H1 (cell line): ENCODE measurements at regions not wholly inside any gene's neighbourhood (a gene's known extent, or its start where the extent isn't known, plus 50 kb on each side); places are given as distances from the start of the nearest gene placed in this dataset.

Experiments used
- TF ChIP-seq, protein P1 (sequence below): fragments of 300-600 bp; sonication (generic); IDR thresholded peaks from 2 replicates; pipeline ENCODE4 v1.7.1; 2012; ENCODE audit warnings: low read length, moderate library complexity, mild to moderate bottlenecking, inconsistent platforms; ENCODE audit not compliant: insufficient replicate concordance

DNA sequence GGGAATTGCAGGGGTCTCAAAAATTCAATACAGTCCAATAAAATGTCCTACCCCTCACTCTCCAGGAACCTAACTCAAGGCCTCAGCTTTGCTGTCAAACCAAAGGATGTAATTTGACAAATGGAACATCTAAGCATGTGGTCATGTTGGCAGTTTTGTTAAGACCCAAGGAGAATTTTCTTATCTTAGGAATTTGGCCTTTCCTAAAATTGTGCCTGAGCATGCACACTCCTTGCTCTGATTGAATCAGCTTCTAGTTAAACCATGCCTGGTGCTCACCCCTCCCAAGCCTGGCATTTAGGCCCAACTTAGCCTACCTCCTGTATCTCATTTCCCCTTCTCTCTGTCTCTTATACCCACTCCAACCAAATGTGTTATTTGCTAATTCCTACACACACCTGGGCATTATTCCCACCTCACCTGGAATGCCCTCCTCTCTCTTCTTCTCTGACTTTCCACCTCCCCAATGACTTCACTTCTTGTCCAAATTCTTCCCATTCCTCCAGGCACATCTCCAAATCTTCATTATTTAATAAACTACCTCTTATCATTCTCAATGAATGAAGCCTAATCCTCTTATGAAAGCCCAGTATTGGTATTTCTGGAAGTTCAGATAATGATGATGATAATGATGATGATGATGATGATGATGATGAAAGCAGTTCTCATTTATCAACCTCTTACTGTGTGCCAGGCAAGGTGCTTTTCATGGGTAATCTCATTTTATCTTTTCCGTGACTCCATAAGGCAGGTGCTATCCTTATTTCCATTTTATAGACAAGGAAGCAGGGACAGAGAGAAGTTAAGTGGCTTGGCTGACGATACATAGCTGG lies 178.0 kb upstream of the IRX6 start (continued):
- TF ChIP-seq, protein P1, sequence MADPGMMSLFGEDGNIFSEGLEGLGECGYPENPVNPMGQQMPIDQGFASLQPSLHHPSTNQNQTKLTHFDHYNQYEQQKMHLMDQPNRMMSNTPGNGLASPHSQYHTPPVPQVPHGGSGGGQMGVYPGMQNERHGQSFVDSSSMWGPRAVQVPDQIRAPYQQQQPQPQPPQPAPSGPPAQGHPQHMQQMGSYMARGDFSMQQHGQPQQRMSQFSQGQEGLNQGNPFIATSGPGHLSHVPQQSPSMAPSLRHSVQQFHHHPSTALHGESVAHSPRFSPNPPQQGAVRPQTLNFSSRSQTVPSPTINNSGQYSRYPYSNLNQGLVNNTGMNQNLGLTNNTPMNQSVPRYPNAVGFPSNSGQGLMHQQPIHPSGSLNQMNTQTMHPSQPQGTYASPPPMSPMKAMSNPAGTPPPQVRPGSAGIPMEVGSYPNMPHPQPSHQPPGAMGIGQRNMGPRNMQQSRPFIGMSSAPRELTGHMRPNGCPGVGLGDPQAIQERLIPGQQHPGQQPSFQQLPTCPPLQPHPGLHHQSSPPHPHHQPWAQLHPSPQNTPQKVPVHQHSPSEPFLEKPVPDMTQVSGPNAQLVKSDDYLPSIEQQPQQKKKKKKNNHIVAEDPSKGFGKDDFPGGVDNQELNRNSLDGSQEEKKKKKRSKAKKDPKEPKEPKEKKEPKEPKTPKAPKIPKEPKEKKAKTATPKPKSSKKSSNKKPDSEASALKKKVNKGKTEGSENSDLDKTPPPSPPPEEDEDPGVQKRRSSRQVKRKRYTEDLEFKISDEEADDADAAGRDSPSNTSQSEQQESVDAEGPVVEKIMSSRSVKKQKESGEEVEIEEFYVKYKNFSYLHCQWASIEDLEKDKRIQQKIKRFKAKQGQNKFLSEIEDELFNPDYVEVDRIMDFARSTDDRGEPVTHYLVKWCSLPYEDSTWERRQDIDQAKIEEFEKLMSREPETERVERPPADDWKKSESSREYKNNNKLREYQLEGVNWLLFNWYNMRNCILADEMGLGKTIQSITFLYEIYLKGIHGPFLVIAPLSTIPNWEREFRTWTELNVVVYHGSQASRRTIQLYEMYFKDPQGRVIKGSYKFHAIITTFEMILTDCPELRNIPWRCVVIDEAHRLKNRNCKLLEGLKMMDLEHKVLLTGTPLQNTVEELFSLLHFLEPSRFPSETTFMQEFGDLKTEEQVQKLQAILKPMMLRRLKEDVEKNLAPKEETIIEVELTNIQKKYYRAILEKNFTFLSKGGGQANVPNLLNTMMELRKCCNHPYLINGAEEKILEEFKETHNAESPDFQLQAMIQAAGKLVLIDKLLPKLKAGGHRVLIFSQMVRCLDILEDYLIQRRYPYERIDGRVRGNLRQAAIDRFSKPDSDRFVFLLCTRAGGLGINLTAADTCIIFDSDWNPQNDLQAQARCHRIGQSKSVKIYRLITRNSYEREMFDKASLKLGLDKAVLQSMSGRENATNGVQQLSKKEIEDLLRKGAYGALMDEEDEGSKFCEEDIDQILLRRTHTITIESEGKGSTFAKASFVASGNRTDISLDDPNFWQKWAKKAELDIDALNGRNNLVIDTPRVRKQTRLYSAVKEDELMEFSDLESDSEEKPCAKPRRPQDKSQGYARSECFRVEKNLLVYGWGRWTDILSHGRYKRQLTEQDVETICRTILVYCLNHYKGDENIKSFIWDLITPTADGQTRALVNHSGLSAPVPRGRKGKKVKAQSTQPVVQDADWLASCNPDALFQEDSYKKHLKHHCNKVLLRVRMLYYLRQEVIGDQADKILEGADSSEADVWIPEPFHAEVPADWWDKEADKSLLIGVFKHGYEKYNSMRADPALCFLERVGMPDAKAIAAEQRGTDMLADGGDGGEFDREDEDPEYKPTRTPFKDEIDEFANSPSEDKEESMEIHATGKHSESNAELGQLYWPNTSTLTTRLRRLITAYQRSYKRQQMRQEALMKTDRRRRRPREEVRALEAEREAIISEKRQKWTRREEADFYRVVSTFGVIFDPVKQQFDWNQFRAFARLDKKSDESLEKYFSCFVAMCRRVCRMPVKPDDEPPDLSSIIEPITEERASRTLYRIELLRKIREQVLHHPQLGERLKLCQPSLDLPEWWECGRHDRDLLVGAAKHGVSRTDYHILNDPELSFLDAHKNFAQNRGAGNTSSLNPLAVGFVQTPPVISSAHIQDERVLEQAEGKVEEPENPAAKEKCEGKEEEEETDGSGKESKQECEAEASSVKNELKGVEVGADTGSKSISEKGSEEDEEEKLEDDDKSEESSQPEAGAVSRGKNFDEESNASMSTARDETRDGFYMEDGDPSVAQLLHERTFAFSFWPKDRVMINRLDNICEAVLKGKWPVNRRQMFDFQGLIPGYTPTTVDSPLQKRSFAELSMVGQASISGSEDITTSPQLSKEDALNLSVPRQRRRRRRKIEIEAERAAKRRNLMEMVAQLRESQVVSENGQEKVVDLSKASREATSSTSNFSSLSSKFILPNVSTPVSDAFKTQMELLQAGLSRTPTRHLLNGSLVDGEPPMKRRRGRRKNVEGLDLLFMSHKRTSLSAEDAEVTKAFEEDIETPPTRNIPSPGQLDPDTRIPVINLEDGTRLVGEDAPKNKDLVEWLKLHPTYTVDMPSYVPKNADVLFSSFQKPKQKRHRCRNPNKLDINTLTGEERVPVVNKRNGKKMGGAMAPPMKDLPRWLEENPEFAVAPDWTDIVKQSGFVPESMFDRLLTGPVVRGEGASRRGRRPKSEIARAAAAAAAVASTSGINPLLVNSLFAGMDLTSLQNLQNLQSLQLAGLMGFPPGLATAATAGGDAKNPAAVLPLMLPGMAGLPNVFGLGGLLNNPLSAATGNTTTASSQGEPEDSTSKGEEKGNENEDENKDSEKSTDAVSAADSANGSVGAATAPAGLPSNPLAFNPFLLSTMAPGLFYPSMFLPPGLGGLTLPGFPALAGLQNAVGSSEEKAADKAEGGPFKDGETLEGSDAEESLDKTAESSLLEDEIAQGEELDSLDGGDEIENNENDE, result no peak
